Vagina (tissue), 2 donors: ENCODE measurements at regions not wholly inside any gene's neighbourhood (a gene's known extent, or its start where the extent isn't known, plus 50 kb on each side); places are given as distances from the start of the nearest gene placed in this dataset.
"Not testable (repeated sequence)": the region's sequence is repeated elsewhere in the genome, so short reads cannot be mapped to it uniquely, and the experiment has no call there.

Experiments used
- DNase-seq, 2 donors: peaks; one replicate each; pipeline ENCODE4 v3.0.0-alpha.2; 2017; ENCODE audit errors: extremely low spot score in 2 of 2
- H3K27ac ChIP-seq: fragments of 200-600 bp; sonication (generic); one replicate; pipeline ENCODE4 v1.5.1; 2019
- H3K27me3 ChIP-seq: fragments of 200-600 bp; sonication (generic); one replicate; pipeline ENCODE4 v1.5.1; 2019
- H3K36me3 ChIP-seq, 2 donors: fragments of 200-600 bp; sonication (generic); one replicate each; pipeline ENCODE4 v1.5.1; 2017 to 2019
- H3K4me1 ChIP-seq: fragments of 200-600 bp; sonication (generic); one replicate; pipeline ENCODE4 v1.5.1; 2019
- H3K4me3 ChIP-seq, 2 donors: fragments of 200-600 bp; sonication (generic); 1 replicate in 1 of 2; 2 replicates in 1 of 2; pipeline ENCODE4 v1.5.1; 2016 to 2019
- H3K9me3 ChIP-seq: fragments of 200-600 bp; sonication (generic); one replicate; pipeline ENCODE4 v1.5.1; 2019
- CTCF ChIP-seq, 3 experiments: fragments of 450-650 bp in 2 of 3; fragments of 200-600 bp in 1 of 3; sonication (generic) in 1 of 3; IDR thresholded peaks; one replicate each; pipeline ENCODE4 v1.5.1; 2017 to 2019; ENCODE audit warnings: antibody characterized with exemption in 3 of 3, mild to moderate bottlenecking in 2 of 3, moderate library complexity in 2 of 3
- POLR2A ChIP-seq, 2 donors: fragments of 450-650 bp; IDR thresholded peaks; one replicate each; pipeline ENCODE4 v1.6.1; 2017; ENCODE audit warnings: antibody characterized with exemption in 2 of 2, mild to moderate bottlenecking in 2 of 2, moderate library complexity in 2 of 2
- POLR2AphosphoS5 ChIP-seq, 2 donors: sonication (generic); formaldehyde crosslinking; IDR thresholded peaks; one replicate each; pipeline ENCODE4 v1.9.0; 2017; ENCODE audit warnings: antibody characterized with exemption in 2 of 2, mild to moderate bottlenecking in 2 of 2, low read depth in 1 of 2; ENCODE audit not compliant: insufficient read depth in 1 of 2
- intact Hi-C: fragments of 100-400 bp; cut with DNase I; formaldehyde crosslinking; loops from one replicate; pipeline ENCODE4 v1.15.1; 2023

- intact Hi-C loops = no loop called here
- H3K27ac ChIP-seq = no peak overlapping the region
- no peaks in the 10 kb centered on the region for H3K27me3 ChIP-seq
- H3K36me3 ChIP-seq = no peaks in the 10 kb centered on the region
- no peak for DNase-seq
- no peaks in the 10 kb centered on the region for H3K4me1 ChIP-seq
- no peak overlapping the region for H3K4me3 ChIP-seq
- no peak for TF ChIP-seq POLR2AphosphoS5 (IDR thresholded peaks at IDR 0.05; ENCODE audit: insufficient read depth in 1 of 2, low read depth in 1 of 2)
- no peak for TF ChIP-seq POLR2A (IDR thresholded peaks at IDR 0.05)
- no peak for TF ChIP-seq CTCF (IDR thresholded peaks at IDR 0.05)
- H3K9me3 ChIP-seq = no peaks in the 10 kb centered on the region
Measured at GRCh38 chr1:196114193-196114592, 494.0 kb downstream of the KCNT2 start.

GRCh38 chr1:196108990-196109389 lies 499.2 kb downstream of the KCNT2 start:
- H3K27ac ChIP-seq, H3K9me3 ChIP-seq, H3K4me1 ChIP-seq, H3K27me3 ChIP-seq, H3K36me3 ChIP-seq, H3K4me3 ChIP-seq, DNase-seq, intact Hi-C loops: not testable (repeated sequence)

- no peaks in the 10 kb centered on the region for H3K27me3 ChIP-seq
- H3K27ac ChIP-seq = no peak overlapping the region
- TF ChIP-seq CTCF (IDR thresholded peaks at IDR 0.05) (no peak), POLR2A (IDR thresholded peaks at IDR 0.05) (no peak), POLR2AphosphoS5 (IDR thresholded peaks at IDR 0.05; ENCODE audit: insufficient read depth in 1 of 2, low read depth in 1 of 2) (no peak)
- H3K4me1 ChIP-seq = no peaks in the 10 kb centered on the region
- H3K4me3 ChIP-seq = no peak overlapping the region
- no peaks in the 10 kb centered on the region for H3K36me3 ChIP-seq
- DNase-seq = no peak
- intact Hi-C loops = no loop called here
- no peaks in the 10 kb centered on the region for H3K9me3 ChIP-seq
Measured at GRCh38 chr1:196105901-196106300, 502.3 kb downstream of the KCNT2 start.

GRCh38 chr1:196102826-196103225 lies 505.4 kb downstream of the KCNT2 start:
- Histone ChIP-seq H3K36me3 (no peaks in the 10 kb centered on the region), H3K9me3 (no peaks in the 10 kb centered on the region), H3K27me3 (no peaks in the 10 kb centered on the region), H3K4me3 (no peak overlapping the region), H3K4me1 (no peaks in the 10 kb centered on the region), H3K27ac (no peak overlapping the region)
- DNase-seq = no peak
- intact Hi-C loops = no loop called here
- TF ChIP-seq POLR2A (IDR thresholded peaks at IDR 0.05) = no peak
- TF ChIP-seq POLR2AphosphoS5 (IDR thresholded peaks at IDR 0.05; ENCODE audit: insufficient read depth in 1 of 2, low read depth in 1 of 2) = no peak
- no peak for TF ChIP-seq CTCF (IDR thresholded peaks at IDR 0.05)

- Histone ChIP-seq H3K9me3 (no peaks in the 10 kb centered on the region), H3K4me1 (no peaks in the 10 kb centered on the region), H3K4me3 (no peak overlapping the region), H3K27ac (no peak overlapping the region), H3K27me3 (no peaks in the 10 kb centered on the region), H3K36me3 (no peaks in the 10 kb centered on the region)
- no peak for DNase-seq
- intact Hi-C loops = no loop called here
- TF ChIP-seq CTCF (IDR thresholded peaks at IDR 0.05) (no peak), POLR2AphosphoS5 (IDR thresholded peaks at IDR 0.05; ENCODE audit: insufficient read depth in 1 of 2, low read depth in 1 of 2) (no peak), POLR2A (IDR thresholded peaks at IDR 0.05) (no peak)
Measured at GRCh38 chr1:196098000-196098399, 510.2 kb downstream of the KCNT2 start.

GRCh38 chr1:196094821-196095220 lies 513.4 kb downstream of the KCNT2 start:
- intact Hi-C loops = no loop called here
- Histone ChIP-seq H3K4me3 (no peak overlapping the region), H3K36me3 (no peaks in the 10 kb centered on the region), H3K27me3 (no peaks in the 10 kb centered on the region), H3K9me3 (no peaks in the 10 kb centered on the region), H3K4me1 (no peaks in the 10 kb centered on the region), H3K27ac (no peak overlapping the region)
- no peak for DNase-seq
- TF ChIP-seq POLR2A (IDR thresholded peaks at IDR 0.05) (no peak), CTCF (IDR thresholded peaks at IDR 0.05) (no peak), POLR2AphosphoS5 (IDR thresholded peaks at IDR 0.05; ENCODE audit: insufficient read depth in 1 of 2, low read depth in 1 of 2) (no peak)
